Panc1 (cell line): ENCODE measurements at regions not wholly inside any gene's neighbourhood (a gene's known extent, or its start where the extent isn't known, plus 50 kb on each side); places are given as distances from the start of the nearest gene placed in this dataset.
A peak's percentile ranks its signal among the peaks of the same experiment; 100 is the strongest.

Experiments
- ATAC-seq: fragments of 200-7000 bp; cut with Tn5 transposase; 2 replicates; pipeline ENCODE4 v1.9.1; 2020; ENCODE audit warnings: mild to moderate bottlenecking, moderate library complexity
- BruUV-seq: library from RNA; stranded (reverse); fragments of 400-500 nt; replicated peaks from 2 replicates; lab custom pipeline; 2021; lab: Mats Ljungman, UMichigan
- CTCF ChIA-PET: fragments of 300-600 bp; sonication (Branson Sonifier 250); formaldehyde crosslinking; loops from one replicate; lab custom pipeline; 2022; ENCODE audit warnings: antibody characterized with exemption; lab: Charles Lee
- POLR2A ChIA-PET: fragments of 300-600 bp; sonication (Branson Sonifier 250); formaldehyde crosslinking; loops from one replicate; lab custom pipeline; 2022; ENCODE audit warnings: antibody characterized with exemption; lab: Charles Lee
- DNase-seq: peaks from one replicate; pipeline ENCODE4 v3.0.0-alpha.2; 2010; ENCODE audit warnings: low read depth, low spot score
- H3K27ac ChIP-seq: 2 replicates; pipeline ENCODE4 v1.5.1; 2011; ENCODE audit warnings: mild to moderate bottlenecking, low read length, inconsistent platforms
- H3K27me3 ChIP-seq: fragments of 200-500 bp; sonication (Bioruptor generic); 2 replicates; pipeline ENCODE4 v1.6.0; 2014; ENCODE audit warnings: low read length, inconsistent platforms; ENCODE audit not compliant: control insufficient read depth, insufficient read depth
- H3K36me3 ChIP-seq: fragments of 200-500 bp; sonication (Bioruptor generic); 2 replicates; pipeline ENCODE4 v1.5.1; 2014; ENCODE audit warnings: inconsistent platforms, mild to moderate bottlenecking, low read length, moderate library complexity; ENCODE audit not compliant: control insufficient read depth, insufficient read depth
- H3K4me1 ChIP-seq: 2 replicates; pipeline ENCODE4 v1.5.1; 2011; ENCODE audit warnings: inconsistent platforms, mild to moderate bottlenecking, low read length, moderate library complexity; ENCODE audit not compliant: control insufficient read depth, insufficient read depth
- H3K4me3 ChIP-seq, 2 experiments: 2 replicates each; pipeline ENCODE4 v1.5.1; 2011 to 2012; ENCODE audit warnings: low read depth in 2 of 2, low read length in 2 of 2, mild to moderate bottlenecking in 2 of 2, inconsistent platforms in 1 of 2, moderate library complexity in 1 of 2
- H3K9me3 ChIP-seq: fragments of 200-500 bp; sonication (Bioruptor generic); 2 replicates; pipeline ENCODE4 v1.5.1; 2014; ENCODE audit warnings: low read depth, mild to moderate bottlenecking, inconsistent platforms, low read length, moderate library complexity; ENCODE audit not compliant: control insufficient read depth, insufficient read depth
- CTCF ChIP-seq: fragments of 450-650 bp; IDR thresholded peaks from 2 replicates; pipeline ENCODE4 v1.5.1; 2017; ENCODE audit warnings: mild to moderate bottlenecking
- POLR2AphosphoS5 ChIP-seq: IDR thresholded peaks from 2 replicates; pipeline ENCODE4 v1.6.1; 2012; ENCODE audit warnings: mild to moderate bottlenecking, low read depth, low read length, moderate library complexity
- REST ChIP-seq, 2 experiments: IDR thresholded peaks; 2 replicates each; pipeline ENCODE4 v1.6.1; 2011 to 2012; ENCODE audit warnings: low read depth in 2 of 2, control low read depth in 1 of 2, low read length in 1 of 2, mild to moderate bottlenecking in 1 of 2, moderate library complexity in 1 of 2; ENCODE audit not compliant: insufficient read depth in 1 of 2
- SIN3A ChIP-seq: IDR thresholded peaks from 2 replicates; pipeline ENCODE4 v1.6.1; 2012; ENCODE audit warnings: low read depth, mild to moderate bottlenecking, low read length, moderate library complexity, borderline replicate concordance; ENCODE audit not compliant: insufficient read depth
- TCF7L2 ChIP-seq: IDR thresholded peaks from 2 replicates; pipeline ENCODE4 v1.6.1; 2011; ENCODE audit warnings: mild to moderate bottlenecking, low read depth, low read length, inconsistent platforms
- in situ Hi-C: cut with HindIII; loops from 2 replicates; pipeline ENCODE4 v1.10.0; 2016; ENCODE audit warnings: low sequenced_read_pairs, low pct_unique_long_range_greater_than_20kb
- intact Hi-C: fragments of 100-400 bp; cut with micrococcal nuclease; formaldehyde crosslinking; loops from one replicate; pipeline ENCODE4 v1.10.0; 2022; ENCODE audit not compliant: unreplicated experiment

GRCh38 chr1:243974451-243975292 is 76.4 kb upstream of the ZBTB18 start:
- BruUV-seq, result no TSS peak
- TF ChIP-seq SIN3A (no peak), POLR2AphosphoS5 (no peak), REST (IDR thresholded peaks at IDR 0.05; ENCODE audit: insufficient read depth in 1 of 2, low read depth in 2 of 2, low read length in 1 of 2) (peak; percentile 70 to 74)
- Histone ChIP-seq H3K4me1 (no peaks in the 10 kb centered on the region), H3K27ac (no peak overlapping the region), H3K36me3 (no peaks in the 10 kb centered on the region), H3K27me3 (no peaks in the 10 kb centered on the region; the same call in 1 of the 2 replicates), H3K4me3 (no peak overlapping the region), H3K9me3 (no peaks in the 10 kb centered on the region)
- ChIA-PET POLR2A (no interaction called here), CTCF (no interaction called here)
- intact Hi-C loops (no loop called here), in situ Hi-C loops (no loop called here)
- ATAC-seq (no peak), DNase-seq (no peak)

GRCh38 chr1:243973169-243973568 is 77.9 kb upstream of the ZBTB18 start:
- intact Hi-C loops, result no loop called here
- H3K4me1 ChIP-seq, result no peaks in the 10 kb centered on the region
- no peaks in the 10 kb centered on the region for H3K9me3 ChIP-seq
- H3K36me3 ChIP-seq, result no peaks in the 10 kb centered on the region
- TF ChIP-seq SIN3A, result no peak
- no peak for TF ChIP-seq POLR2AphosphoS5
- TF ChIP-seq REST (IDR thresholded peaks at IDR 0.05; ENCODE audit: insufficient read depth in 1 of 2, low read depth in 2 of 2, low read length in 1 of 2), result no peak
- no peak for TF ChIP-seq CTCF
- no peak for TF ChIP-seq TCF7L2
- no peak overlapping the region for H3K4me3 ChIP-seq
- DNase-seq (no peak), ATAC-seq (no peak)
- in situ Hi-C loops, result no loop called here
- H3K27ac ChIP-seq, result no peak overlapping the region
- H3K27me3 ChIP-seq, result peaks cover 2% of the 10 kb centered on the region
- no TSS peak for BruUV-seq
- CTCF ChIA-PET, result no interaction called here
- POLR2A ChIA-PET, result no interaction called here
